HG02884 (cell line): ENCODE measurements at regions not wholly inside any gene's neighbourhood (a gene's known extent, or its start where the extent isn't known, plus 50 kb on each side); places are given as distances from the start of the nearest gene placed in this dataset.
"Not testable (repeated sequence)": the region's sequence is repeated elsewhere in the genome, so short reads cannot be mapped to it uniquely, and the experiment has no call there.

ENCODE experiments used
- ATAC-seq: cut with Tn5 transposase; IDR thresholded peaks from one replicate; pipeline ENCODE4 v1.9.1; 2021; ENCODE audit warnings: mild to moderate bottlenecking, moderate library complexity; ENCODE audit not compliant: unreplicated experiment

GRCh38 chr15:66993874-66994696 is 71.3 kb upstream of the SMAD3 start:
- no peak for ATAC-seq

DNA sequence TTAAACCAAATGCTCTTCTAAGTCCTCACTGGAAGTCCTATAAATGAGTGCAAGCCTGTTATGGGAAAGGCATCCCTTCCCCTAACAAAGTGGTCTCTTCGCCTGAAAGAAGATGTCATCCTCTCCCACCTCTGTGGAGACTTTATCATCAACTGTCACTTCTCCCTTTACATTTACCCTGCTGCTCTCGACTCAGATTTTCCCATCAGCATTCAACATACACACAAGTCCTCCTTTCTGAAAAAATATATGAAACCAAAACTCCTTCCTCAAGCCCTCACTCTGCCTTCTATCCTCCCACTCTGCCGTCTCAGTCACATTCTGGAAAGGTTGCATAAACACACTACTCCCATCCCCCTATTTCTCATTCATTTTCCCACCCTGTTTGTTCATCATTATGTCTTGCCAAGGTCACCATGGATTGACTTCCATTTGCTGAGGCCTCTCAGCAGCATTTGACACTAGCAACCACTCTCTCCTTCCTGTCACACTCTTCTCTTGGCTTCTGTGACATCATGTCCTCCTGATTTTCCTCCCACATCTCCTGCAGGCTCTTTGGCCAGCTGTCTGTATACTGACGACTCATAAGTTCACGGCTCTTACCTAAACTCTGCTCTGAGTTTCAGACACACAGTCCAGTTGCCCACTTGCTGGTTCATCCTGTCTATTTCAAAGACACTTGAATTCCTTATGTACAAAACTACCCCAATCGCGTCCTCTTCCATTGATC is 70.3 kb upstream of the SMAD3 start:
- no peak for ATAC-seq

DNA sequence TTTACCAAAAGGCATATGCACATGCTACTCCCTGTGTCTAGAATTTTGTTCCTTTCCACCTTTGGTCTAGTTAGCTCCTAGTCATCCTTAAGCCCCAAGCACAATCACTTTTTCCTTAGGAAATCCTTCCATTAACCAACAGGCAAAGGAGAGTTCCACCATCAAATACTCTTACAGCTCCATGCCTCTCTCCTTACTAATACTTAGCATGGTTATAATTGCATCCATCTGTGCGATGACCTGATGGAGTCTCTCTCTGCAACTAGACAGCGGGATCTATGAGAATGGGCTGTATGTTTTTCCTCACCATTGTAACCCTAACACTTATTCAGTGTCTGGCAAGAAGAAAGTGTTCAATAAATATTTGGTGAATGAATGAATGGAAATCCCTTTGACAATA is 69.3 kb upstream of the SMAD3 start:
- ATAC-seq: no peak

- no peak for ATAC-seq
Observed at GRCh38 chr15:66997212-66997611, 68.2 kb upstream of the SMAD3 start.

DNA sequence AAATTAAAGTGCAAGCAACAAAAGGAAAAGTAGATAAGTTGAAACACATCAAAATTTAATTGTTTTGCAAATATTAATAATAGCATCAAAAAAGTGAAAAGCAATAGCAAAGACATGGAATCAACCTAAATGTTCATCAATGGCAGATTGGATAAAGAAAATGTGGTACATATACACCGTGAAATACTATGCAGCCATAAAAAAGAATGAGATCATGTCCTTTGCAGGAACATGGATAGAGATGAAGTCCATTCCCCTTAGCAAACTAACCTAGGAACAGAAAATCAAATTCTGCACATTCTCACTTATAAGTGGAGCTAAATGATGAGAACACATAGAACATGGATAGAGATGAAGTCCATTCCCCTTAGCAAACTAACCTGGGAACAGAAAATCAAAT is 67.2 kb upstream of the SMAD3 start:
- not testable (repeated sequence) for ATAC-seq

DNA sequence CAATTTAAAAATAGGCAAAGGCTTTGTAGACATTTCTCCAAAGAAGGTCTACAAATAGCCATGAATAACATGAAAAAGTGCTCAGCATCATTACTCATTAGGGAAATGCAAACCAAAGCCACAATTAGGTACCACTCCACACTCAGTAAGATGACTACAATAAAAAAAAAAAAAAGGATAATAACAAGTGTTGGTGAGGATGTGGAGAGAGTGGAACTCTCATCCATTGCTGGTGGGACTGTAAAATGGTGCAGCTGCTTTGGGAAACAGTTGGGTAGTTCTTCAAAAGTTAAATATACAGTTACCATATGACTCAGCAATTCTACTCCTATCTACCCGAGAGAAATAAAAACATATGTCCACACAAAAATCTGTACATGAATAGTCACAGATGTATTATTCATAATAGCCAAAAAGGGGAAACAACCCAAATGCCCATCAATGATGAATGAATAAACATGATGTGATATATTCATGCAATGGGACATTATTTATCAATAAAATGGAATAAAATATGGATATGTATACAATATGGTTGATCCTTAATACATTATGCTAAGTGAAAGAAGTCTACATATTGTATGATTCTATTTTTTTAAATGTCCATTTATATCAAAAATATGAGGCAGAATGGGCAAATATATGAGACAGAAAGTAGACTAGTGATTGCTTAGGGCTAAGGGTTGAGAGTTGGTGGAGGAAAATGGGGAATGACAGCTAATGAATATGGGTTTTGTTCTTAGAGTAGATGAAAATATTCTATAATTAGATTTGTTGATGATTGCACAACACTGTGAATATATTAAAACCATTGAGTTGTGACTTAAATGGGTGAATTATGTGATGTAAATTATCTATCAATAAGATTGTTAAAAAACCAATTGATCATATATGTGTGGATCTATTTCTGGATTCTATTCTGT is 66.1 kb upstream of the SMAD3 start:
- no peak for ATAC-seq

- no peak for ATAC-seq
Observed at GRCh38 chr15:67000896-67001295, 64.5 kb upstream of the SMAD3 start.

DNA sequence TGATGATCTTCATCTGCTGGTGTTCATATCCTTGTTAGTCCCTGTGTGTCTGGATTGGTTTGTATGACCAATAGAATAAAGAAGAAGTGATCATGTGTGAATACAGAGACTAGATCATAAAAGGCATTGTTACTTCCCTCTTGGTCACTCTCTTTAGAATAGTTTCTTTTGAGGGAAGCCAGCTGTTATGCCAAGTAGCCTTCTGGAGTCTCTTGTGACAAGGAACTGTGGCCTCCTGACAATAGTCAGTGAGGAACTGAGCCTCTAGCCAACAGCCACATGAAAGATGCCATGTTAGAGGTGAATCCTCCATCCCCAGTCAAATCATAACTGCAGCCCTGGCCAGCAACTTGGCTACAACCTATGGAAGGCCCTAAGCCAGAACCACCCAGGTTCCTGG is 63.0 kb upstream of the SMAD3 start:
- no peak for ATAC-seq

GRCh38 chr15:67003586-67003985 is 61.8 kb upstream of the SMAD3 start:
- ATAC-seq: no peak

DNA sequence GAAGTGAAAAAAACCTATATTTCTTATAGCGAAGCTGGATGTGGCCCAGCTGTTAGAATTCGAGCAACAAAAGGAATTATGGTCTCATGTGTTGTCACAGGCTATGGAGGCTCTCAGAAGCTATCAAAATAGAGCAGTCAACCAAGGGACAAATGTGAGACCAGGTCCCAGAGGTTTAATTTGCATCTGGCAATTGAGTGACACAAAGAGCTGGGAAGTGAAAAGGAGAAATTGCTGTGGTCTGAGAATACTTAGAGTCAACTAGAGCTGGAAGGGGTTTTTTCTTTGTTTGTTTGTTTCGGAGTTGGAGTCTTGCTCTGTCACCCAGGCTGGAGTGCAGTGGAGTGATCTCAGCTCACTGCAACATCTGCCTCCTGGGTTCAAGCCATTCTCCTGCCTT is 61.3 kb upstream of the SMAD3 start:
- ATAC-seq: no peak

GRCh38 chr15:67005294-67005996 is 60.0 kb upstream of the SMAD3 start:
- ATAC-seq: no peak

DNA sequence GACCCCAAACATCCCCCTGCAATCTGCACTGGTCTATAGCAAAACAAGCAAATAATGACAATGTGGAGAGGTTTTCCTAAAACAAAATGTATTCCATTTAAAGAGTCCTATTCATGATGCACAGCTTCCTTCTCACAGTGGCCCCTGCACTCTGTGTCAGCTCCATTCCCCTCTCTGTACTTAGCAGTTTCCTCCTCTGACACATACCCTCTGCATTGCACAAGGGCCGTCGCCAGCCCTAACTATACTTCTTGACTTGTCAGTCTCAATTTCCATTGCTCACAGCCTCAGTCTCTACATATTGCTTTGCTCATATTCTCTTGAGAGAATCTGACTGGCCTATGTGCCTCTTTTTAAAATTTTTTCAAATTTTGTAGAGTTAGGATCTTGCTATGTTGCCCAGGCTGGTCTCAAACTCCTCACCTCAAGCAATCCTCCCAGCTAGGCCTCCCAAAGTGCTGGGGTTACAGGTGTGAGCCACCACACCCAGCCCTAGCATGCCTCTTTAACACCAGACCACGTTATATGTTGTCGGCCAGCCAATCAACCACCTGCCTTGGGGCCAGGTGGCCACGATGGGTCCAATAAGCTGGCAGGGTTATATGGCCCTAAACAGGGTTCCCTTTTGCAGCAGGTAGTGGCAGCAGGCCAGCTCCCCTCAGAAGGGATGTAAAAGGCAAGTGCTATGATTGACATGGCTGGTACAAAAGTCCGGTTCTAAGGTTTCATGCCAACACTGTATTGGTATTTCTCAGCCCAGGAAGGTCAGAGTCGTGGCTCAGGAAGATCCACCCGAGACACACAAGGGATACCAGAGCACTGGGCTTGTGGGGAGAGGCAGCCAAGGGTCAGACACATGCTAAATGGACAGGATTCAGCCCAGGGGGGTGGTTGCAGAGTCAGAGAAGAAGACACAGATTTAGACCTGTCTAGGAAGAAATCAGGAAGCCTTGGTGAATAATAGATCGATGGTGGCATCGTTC is 59.0 kb upstream of the SMAD3 start:
- ATAC-seq: no peak

DNA sequence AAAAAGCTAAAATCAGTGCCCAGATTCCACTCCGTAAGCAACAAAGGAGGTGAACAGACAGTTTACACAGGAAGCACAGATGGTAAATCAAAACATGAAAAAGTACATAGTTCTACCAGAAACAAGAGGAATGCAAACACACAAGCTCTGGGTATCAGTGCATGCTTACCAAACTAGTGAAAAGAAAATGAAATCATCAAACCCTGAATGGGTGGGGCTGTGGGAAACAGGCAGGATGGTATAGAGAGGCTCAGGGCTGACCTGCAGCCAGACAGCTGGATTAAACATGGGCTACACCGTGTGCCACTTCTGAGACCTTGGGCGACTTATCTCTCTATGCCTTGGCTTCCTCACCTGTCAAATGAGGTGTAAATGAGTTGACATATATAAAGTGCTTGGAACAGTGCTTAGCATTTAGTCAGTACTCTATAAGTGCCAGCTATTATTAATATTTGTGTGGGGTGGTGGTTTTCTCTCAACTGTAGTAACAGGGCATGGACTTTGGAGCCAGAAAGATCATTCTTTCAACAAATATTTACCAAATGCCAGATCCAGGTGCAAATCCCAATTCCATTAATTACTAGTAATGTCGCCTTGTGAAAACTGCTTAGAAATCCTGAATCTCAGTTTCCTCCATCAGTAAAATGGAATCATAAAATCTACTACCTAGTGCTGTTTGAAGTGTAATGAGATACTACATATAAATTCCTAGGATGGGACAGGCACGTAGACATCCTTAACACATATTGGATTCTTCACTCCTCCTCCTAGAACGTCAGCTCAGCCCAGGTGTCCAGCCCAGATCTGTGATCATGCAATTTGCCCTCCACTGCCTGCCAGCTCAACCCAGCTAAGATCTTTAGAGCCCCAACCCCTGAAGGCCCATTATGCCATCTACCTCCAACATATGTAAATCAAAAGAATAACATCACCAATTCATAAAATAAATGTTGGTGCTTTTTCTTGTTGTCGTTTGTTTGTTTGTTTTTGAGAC is 55.5 kb upstream of the SMAD3 start:
- ATAC-seq: no peak

GRCh38 chr15:67010898-67011616 is 54.3 kb upstream of the SMAD3 start:
- ATAC-seq: no peak

- ATAC-seq: no peak
Observed at GRCh38 chr15:67011617-67012005, 53.8 kb upstream of the SMAD3 start.

DNA sequence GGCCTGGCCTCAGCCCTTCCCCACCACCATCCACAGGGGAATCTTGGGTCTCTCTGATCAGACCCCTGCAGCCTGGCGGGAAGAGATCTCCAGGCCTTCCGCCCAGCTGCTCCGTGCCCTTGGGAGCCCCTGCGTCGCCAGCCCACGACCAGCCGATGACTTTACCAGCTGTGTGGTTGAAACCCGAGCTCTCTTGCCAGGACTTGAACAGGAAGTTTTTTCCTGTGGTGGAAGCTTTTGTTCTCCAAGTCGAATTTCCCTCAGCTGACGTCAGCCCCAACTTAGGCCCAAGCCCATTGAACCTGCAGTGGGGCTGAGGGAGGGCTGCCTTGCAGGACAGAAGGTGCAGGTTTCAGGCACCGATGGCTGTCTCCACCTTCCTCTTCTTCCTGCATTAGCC is 51.7 kb upstream of the SMAD3 start:
- ATAC-seq: no peak
